Retinal pigment epithelial cell (primary cell): ENCODE measurements at regions not wholly inside any gene's neighbourhood (a gene's known extent, or its start where the extent isn't known, plus 50 kb on each side); places are given as distances from the start of the nearest gene placed in this dataset.

ENCODE experiments used
- DNase-seq: peaks from one replicate; pipeline ENCODE4 v3.0.0-alpha.2; 2010; ENCODE audit warnings: low read depth
- H3K4me3 ChIP-seq: 2 replicates; pipeline ENCODE4 v1.5.1; 2011; ENCODE audit warnings: mild to moderate bottlenecking, low read length, control low read depth, moderate library complexity
- CTCF ChIP-seq: conservative IDR thresholded peaks from 2 replicates; pipeline ENCODE4 v1.5.1; 2011; ENCODE audit warnings: low read depth, low read length, control low read depth, inconsistent platforms

DNA sequence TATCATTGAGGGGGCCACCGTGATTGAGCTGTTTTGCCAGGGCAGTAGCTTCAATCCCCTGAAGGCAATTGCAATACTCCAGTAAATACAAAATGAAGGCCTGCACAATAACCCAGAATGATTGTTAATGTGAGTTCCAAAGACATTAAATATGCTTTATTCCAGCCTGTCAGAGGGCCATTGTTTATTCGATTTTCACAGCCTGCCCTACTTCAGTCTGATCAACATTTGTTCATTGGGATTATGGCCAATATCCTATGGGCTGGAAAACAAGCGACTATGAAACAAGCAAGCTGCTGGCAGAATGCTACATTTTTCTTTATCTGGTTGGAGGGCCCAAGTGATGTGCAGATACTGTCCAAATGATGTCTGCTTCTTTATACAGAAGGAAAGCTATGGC, 543.1 kb downstream of the TLE1 start:
- H3K4me3 ChIP-seq, result no peak overlapping the region
- TF ChIP-seq CTCF, result no peak
- no peak for DNase-seq

GRCh38 chr9:81145331-81145963, 543.9 kb downstream of the TLE1 start:
- no peak overlapping the region for H3K4me3 ChIP-seq
- no peak for DNase-seq
- TF ChIP-seq CTCF, result no peak

DNA sequence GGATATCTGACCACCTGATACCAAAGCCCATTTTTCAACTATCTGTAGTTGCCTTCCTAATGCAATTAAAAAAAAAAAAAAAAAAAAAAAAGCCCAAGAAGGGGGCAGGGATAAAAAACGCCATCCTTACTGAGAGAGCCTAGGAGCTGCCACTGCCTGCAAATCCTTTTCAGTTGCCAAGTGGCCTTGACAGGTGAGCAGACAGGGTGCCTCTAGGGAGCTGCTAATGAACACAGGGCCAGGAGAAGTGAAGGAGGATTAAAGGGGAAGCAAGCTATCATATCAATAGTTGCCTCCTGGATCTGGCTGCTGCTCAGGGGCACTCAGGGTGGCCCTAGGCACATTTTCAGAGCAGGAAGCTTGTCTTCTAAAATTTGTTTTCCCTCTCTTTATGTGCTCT, 547.4 kb downstream of the TLE1 start:
- H3K4me3 ChIP-seq, result no peak overlapping the region
- TF ChIP-seq CTCF, result no peak
- DNase-seq, result no peak

DNA sequence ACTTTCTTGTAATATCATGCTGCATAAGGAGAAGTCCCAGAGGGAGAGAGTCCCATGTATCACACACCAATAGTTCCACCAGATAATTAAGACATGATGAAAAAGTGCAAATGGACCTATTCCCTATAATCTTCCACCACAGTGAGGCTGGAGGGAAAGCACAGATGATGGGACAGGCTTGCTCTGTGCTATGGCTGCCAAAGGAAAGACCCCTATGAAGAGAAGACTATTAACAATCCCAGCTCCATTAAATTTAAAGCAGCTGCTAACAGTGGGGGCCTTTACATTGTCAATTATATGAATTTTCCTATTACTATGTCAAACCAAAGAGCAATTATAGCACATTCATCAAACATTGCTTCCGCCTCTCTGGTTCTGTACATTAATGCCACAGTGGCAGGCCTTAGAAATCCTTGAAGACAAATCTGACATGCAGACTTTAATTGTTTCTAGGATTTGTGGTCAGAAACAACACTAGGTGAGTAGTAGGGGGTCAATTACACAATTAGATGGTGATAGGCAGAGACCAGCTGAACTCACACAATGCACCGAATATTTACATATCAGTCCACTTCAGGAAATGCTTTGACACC, 551.3 kb downstream of the TLE1 start:
- TF ChIP-seq CTCF, result no peak
- peak; percentile 34 for DNase-seq
- no peak overlapping the region for H3K4me3 ChIP-seq

DNA sequence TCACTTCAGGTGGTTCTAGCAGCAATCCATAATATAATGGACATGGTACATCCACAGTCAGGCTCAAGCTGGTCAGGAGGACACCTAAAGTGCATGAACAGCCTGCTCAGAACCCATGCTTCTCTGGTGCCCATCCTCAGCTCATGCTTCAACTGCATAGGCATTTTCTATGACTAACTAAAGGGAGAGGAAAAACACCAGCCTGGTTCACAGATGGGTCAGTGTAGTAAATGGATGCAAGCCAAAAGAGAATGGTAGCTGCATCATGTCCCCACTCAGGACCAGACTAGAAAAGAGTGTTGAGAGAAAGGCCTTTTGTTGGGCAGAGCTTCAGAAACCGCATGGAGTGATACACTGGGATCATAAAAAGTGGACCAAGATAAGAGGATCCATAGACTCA, 556.6 kb downstream of the TLE1 start:
- H3K4me3 ChIP-seq, result no peak overlapping the region
- no peak for DNase-seq
- no peak for TF ChIP-seq CTCF

- TF ChIP-seq CTCF, result no peak
- no peak overlapping the region for H3K4me3 ChIP-seq
- no peak for DNase-seq
These were observed 557.0 kb downstream of the TLE1 start for GRCh38 chr9:81132318-81132717.

GRCh38 chr9:81128701-81129100, 560.6 kb downstream of the TLE1 start:
- no peak for DNase-seq
- TF ChIP-seq CTCF, result no peak

More at GRCh38 chr9:81128701-81129100, 560.6 kb downstream of the TLE1 start:
- no peak overlapping the region for H3K4me3 ChIP-seq
